ENCODE measurements at regions not wholly inside any gene's neighbourhood (a gene's known extent, or its start where the extent isn't known, plus 50 kb on each side); places are given as distances from the start of the nearest gene placed in this dataset.
"Not testable (repeated sequence)": the region's sequence is repeated elsewhere in the genome, so short reads cannot be mapped to it uniquely, and the experiment has no call there.

GRCh38 chr3:81363816-81364215 is 397.6 kb downstream of the GBE1 start:
- no peak for FAIRE-seq

DNA sequence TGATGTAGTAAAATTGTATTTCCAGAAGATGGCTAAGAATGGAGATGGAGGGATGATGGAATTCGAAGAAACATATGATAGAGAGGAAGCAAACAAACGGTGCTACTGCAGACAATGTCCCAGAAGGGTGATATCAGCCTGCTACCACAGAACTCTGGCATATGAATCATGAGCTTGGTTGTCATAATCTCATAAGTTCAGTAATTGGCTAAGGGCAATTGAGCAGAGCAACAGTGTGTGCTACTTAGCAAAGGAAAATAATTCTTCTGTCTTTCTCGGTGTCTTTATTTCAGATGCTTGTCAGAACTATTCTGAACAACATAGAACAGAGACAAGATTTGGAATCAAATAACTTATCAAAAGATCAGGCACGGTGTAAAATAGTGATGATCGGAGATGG is 407.3 kb downstream of the GBE1 start:
- FAIRE-seq = no peak

- no peak for FAIRE-seq
These were observed 408.6 kb downstream of the GBE1 start for GRCh38 chr3:81352867-81353266.

GRCh38 chr3:81349816-81350340 is 411.6 kb downstream of the GBE1 start:
- no peak for FAIRE-seq

DNA sequence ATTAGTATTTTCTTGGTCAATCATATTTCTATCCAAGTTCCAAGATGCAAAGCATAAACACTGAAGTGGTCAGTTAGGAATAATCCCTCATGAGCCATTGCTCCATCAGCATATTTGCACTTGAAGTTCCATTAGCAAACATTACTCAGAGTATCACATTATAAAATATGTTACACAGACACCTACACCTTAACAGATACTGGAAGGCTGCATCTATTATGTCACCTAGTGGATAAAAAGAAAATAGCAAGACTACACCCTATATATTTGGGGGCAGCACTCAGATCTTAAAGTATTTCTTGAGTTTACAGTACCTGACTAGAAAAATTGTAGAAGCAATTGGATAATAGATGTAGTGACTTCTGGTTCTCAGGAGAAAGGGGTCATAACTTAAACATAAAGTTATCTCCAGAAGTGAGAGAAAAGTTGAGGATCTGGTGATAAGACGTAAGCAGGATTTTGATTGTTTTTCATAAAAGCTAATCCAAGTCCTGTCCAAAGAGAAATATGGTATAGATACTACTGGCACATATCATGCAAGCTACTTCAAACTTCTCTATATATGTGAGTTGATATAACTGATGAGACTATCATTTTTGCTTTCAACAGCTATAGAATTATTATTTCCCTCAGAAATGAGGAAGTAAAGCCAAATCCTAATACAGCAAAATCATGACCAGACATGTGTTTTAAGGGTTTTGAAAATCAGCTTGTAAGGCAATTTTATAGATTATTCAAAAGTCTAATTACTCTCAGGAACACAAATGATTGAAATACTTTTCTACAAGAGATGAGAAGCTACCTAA is 422.2 kb downstream of the GBE1 start:
- no peak for FAIRE-seq

- FAIRE-seq = no peak
These were observed 425.0 kb downstream of the GBE1 start for GRCh38 chr3:81336470-81336869.

DNA sequence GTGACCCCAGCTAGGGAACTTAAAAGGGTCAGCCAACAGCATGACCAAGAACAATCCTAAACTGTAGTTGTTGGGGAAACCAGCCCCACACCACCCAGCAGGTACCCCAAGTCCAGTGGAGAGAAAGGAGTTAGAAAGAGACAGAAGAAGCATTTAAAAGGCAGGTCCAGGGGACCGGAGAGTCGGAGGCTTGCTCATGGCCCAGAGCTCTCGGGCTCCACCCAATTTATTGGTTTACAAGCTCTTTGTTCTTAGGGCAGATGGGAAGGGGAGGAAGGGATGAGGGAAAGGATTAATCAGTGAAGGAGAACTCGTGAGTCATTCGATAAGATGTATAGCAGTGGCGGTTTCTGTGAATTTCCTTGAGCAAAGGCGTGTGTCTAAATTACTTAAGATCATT is 431.6 kb downstream of the GBE1 start:
- not testable (repeated sequence) for FAIRE-seq

GRCh38 chr3:81326245-81326644 is 435.2 kb downstream of the GBE1 start:
- no peak for FAIRE-seq

DNA sequence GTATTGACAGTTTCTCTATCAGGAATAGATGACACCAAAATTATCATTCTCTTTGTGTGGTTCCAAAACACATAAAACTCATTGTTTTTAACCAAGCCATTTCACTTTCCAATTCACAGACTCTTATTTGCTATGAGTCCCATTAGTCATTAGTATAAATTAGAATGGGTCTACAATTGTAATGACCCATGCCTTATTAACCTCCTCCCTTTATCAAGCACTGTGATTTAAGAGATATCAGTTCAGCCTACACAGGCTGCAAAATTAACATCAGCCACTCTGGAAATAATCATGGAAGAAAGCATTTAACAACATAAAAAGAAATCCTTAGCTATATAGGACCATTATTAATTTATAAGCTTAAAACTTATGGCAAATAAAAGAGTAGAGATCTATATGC is 440.6 kb downstream of the GBE1 start:
- no peak for FAIRE-seq

DNA sequence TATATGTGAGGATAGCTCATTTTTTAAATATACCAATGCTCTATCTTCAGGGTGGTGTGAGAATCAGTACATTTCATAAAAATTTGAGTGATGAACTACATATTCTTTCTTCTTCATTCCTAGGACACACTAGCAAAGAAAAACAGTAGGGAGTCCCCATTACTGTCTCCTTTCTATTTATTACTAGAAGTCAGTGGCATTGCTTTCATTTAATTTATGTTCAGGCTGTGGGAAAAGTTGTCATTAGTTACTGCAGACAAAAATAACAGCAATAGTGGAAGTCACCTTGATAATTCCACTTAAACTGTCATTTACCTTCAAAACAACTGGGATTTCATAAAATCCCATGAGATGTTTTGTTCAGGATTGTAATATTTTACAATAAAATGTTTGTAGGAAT is 446.4 kb downstream of the GBE1 start:
- FAIRE-seq = no peak

DNA sequence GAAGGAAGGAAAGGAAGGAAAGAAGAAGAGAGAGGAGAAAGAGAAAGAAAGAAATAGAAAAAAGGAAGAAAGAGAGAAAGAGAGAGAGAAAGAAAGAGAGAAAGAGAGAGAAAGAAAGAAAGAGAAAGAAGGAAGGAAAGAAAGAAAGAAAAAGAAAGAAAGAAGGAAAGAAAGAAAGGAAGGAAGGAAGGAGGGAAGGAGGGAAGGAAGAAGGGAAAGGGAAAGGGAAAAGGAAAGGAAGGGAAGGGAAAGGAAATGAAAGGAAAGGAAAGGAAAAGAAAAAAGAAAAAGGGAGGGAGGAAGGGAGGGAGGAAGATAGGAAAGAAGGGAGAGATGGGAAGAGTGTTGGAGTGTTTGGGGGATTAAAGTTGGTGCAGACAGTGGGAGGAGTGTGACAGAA is 450.1 kb downstream of the GBE1 start:
- FAIRE-seq = no peak

GRCh38 chr3:81308306-81308705 is 453.1 kb downstream of the GBE1 start:
- FAIRE-seq = no peak

- no peak for FAIRE-seq
These were observed 454.2 kb downstream of the GBE1 start for GRCh38 chr3:81307221-81307620.

GRCh38 chr3:81303321-81303720 is 458.1 kb downstream of the GBE1 start:
- FAIRE-seq = no peak

- peak; percentile 91 for FAIRE-seq
These were observed 459.4 kb downstream of the GBE1 start for GRCh38 chr3:81302045-81302444.

GRCh38 chr3:81301230-81301629 is 460.2 kb downstream of the GBE1 start:
- no peak for FAIRE-seq

- FAIRE-seq = peak; percentile 78
These were observed 461.0 kb downstream of the GBE1 start for GRCh38 chr3:81300324-81300927.

GRCh38 chr3:81299481-81299880 is 462.0 kb downstream of the GBE1 start:
- no peak for FAIRE-seq

DNA sequence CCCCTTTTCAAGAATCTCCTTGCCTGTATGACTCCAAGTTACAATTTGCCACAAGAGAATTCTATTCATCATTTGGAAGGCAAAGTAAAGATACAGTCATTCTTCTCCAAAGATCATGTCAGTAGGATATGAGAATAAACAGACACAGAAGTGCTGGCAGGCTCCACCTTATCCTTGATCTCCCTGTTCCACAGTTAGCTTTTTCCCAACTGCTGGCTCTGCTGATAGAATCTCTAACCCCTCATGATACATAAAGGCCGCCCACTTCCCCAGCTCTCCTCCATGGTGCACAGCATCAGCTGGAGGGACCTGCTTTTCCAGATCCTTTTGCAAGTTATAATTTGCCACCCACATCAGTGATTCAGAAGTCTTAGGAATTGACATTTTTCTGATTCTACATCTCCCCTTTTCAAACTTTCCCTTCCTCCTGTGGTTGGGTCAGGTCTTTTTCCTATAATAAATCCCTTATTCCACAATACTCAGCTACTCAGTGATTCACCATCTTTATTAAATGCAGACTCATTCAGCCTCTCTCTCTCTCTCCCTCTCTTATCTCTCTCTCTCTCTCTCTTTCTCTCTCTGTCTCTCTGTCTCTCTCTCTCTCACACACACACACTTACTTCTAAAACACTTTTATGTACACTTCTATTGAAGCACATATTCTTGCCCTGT is 465.4 kb downstream of the GBE1 start:
- no peak for FAIRE-seq

GRCh38 chr3:81293156-81293555 is 468.3 kb downstream of the GBE1 start:
- no peak for FAIRE-seq

DNA sequence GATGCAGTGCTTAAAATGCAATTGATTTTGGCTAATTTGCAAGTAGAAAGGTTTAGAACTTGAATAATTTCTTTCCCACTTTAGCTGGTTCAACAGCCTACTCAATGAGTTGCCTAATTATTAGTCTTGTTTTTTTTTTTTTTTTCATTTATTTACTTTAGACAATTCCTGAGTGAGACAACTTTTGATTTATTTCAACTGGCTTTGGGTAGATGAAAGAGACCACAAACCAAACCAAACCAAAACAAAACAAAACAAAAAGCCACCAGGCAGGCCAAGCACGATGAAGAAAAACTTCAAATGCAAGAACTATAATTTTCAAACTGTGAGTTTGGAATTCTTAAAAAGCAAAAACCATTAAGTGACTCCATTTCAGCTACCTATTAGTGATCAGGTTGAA is 469.9 kb downstream of the GBE1 start:
- peak; percentile 35 for FAIRE-seq

DNA sequence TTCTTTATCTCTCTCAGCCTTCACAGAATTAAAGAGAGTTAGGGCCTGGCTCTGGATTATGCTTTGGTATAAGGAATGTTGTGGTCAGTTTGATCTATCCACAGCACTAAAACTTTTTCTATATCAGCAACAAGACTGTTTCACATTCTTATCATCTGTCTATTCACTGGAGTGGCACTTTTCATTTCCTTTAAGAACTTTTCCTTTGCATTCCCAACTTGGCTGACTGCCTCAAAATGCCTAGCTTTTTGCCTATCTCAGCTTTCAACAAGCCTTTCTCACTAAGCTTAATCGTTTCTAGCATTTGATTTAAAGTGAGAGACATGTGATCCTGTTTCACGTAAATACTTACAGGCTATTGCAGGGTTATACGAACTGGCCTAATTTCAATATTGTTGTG is 471.8 kb downstream of the GBE1 start:
- no peak for FAIRE-seq

DNA sequence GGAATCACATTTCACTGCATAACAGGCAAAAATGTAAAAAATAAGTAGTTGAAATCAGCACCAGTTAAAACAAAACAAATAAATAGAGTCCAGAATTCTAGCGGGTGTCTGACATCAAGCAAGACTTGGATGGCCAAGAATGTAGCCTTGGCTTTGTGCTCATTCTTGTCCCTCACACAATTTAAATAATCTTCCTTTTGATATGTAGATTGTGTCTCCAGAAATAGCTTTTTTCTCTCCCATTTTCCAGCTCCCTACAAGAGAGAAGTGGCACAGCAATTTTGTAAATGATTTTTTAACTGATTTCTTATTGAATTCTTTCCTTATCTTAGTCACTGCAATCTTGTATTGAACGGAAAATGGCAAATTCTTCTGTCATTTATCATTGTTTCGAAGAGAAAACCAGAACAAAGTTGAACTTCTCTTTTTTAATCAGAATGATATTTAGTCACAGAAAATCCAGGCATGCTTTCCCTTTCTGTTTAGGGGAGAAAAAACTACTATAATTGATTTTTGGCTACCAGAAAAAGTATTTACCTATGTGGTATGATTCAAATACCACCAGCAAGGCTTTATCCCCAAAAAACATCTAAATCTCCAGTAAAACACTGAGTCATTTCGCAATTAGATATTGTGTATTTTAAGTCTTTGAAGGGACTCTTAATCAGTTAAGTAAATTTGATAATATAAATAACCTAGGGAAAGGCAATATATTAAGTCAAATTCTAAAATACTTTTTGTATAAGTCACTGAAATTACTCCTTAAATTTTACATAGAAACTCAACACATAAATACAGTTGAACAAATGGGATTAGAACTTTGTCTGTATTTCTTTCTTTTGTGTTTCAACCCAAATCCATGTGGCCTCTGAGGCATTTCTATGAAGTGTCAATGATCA is 481.7 kb downstream of the GBE1 start:
- FAIRE-seq = no peak
